ENCODE measurements at regions not wholly inside any gene's neighbourhood (a gene's known extent, or its start where the extent isn't known, plus 50 kb on each side); places are given as distances from the start of the nearest gene placed in this dataset.

GRCh38 chr6:1057490-1058135, 254.3 kb upstream of the FOXQ1 start:
- no peak for DNase-seq (ENCODE audit: low read depth)
- TF ChIP-seq CTCF (IDR thresholded peaks at IDR 0.05; ENCODE audit: insufficient read depth, low read depth, low read length, missing control alignments) = no peak
- no peak overlapping the region for H3K4me3 ChIP-seq (ENCODE audit: low read depth, low read length)

GRCh38 chr6:1055015-1055921, 256.6 kb upstream of the FOXQ1 start:
- H3K4me3 ChIP-seq (ENCODE audit: low read depth, low read length) = no peak overlapping the region
- no peak for DNase-seq (ENCODE audit: low read depth)
- no peak for TF ChIP-seq CTCF (IDR thresholded peaks at IDR 0.05; ENCODE audit: insufficient read depth, low read depth, low read length, missing control alignments)

GRCh38 chr6:1054653-1055014, 257.3 kb upstream of the FOXQ1 start:
- no peak overlapping the region for H3K4me3 ChIP-seq (ENCODE audit: low read depth, low read length)
- TF ChIP-seq CTCF (IDR thresholded peaks at IDR 0.05; ENCODE audit: insufficient read depth, low read depth, low read length, missing control alignments) = no peak
- no peak for DNase-seq (ENCODE audit: low read depth)

- H3K4me3 ChIP-seq (ENCODE audit: low read depth, low read length) = no peak overlapping the region
- TF ChIP-seq CTCF (IDR thresholded peaks at IDR 0.05; ENCODE audit: insufficient read depth, low read depth, low read length, missing control alignments) = no peak
- no peak for DNase-seq (ENCODE audit: low read depth)
Measured at GRCh38 chr6:1053586-1053985, 258.3 kb upstream of the FOXQ1 start.

- no peak for TF ChIP-seq CTCF (IDR thresholded peaks at IDR 0.05; ENCODE audit: insufficient read depth, low read depth, low read length, missing control alignments)
- H3K4me3 ChIP-seq (ENCODE audit: low read depth, low read length) = no peak overlapping the region
- no peak for DNase-seq (ENCODE audit: low read depth)
Measured at GRCh38 chr6:1052262-1052661, 259.6 kb upstream of the FOXQ1 start.

GRCh38 chr6:1049900-1050299, 262.0 kb upstream of the FOXQ1 start:
- TF ChIP-seq CTCF (IDR thresholded peaks at IDR 0.05; ENCODE audit: insufficient read depth, low read depth, low read length, missing control alignments) = no peak
- H3K4me3 ChIP-seq (ENCODE audit: low read depth, low read length) = no peak overlapping the region
- no peak for DNase-seq (ENCODE audit: low read depth)
